LNCAP (cell line): ENCODE measurements at regions not wholly inside any gene's neighbourhood (a gene's known extent, or its start where the extent isn't known, plus 50 kb on each side); places are given as distances from the start of the nearest gene placed in this dataset.

Experiments
- CTCF ChIP-seq: fragments of 450-650 bp; IDR thresholded peaks from 2 replicates; pipeline ENCODE4 v1.5.1; 2017; ENCODE audit warnings: mild to moderate bottlenecking

- TF ChIP-seq CTCF = no peak
These were observed 97.1 kb upstream of the MVB12B start for GRCh38 chr9:126229501-126229900.

GRCh38 chr9:126230692-126231091 lies 95.9 kb upstream of the MVB12B start:
- no peak for TF ChIP-seq CTCF

- TF ChIP-seq CTCF = no peak
These were observed 94.2 kb upstream of the MVB12B start for GRCh38 chr9:126232461-126232860.

GRCh38 chr9:126233175-126233574 lies 93.5 kb upstream of the MVB12B start:
- TF ChIP-seq CTCF = no peak

- no peak for TF ChIP-seq CTCF
These were observed 92.6 kb upstream of the MVB12B start for GRCh38 chr9:126233913-126234525.

- TF ChIP-seq CTCF = no peak
These were observed 91.8 kb upstream of the MVB12B start for GRCh38 chr9:126234681-126235335.

GRCh38 chr9:126235336-126236243 lies 91.0 kb upstream of the MVB12B start:
- TF ChIP-seq CTCF = no peak
